T-helper 17 cell (primary cell): ENCODE measurements at regions not wholly inside any gene's neighbourhood (a gene's known extent, or its start where the extent isn't known, plus 50 kb on each side); places are given as distances from the start of the nearest gene placed in this dataset.

Source experiments
- ATAC-seq: fragments of 150-1000 bp; cut with Tn5 transposase; 2 replicates; pipeline ENCODE4 v1.10.0; 2021; ENCODE audit warnings: mild to moderate bottlenecking, moderate library complexity
- DNase-seq, 3 donors: peaks; one replicate each; pipeline versions ENCODE4 v3.0.0 to v3.0.0-alpha.2; 2020 to 2021
- H3K9me3 ChIP-seq: one replicate; pipeline ENCODE4 v1.7.0; 2013; ENCODE audit warnings: low read length, mild to moderate bottlenecking; ENCODE audit not compliant: control insufficient read depth, poor library complexity, severe bottlenecking
- H3K27ac Mint-ChIP-seq: one replicate; pipeline ENCODE4 v1.8.0; 2022; ENCODE audit warnings: mild to moderate bottlenecking, moderate library complexity, mixed read lengths
- H3K27me3 Mint-ChIP-seq: one replicate; pipeline ENCODE4 v1.8.0; 2022; ENCODE audit warnings: mixed read lengths
- H3K36me3 Mint-ChIP-seq: one replicate; pipeline ENCODE4 v1.8.0; 2022; ENCODE audit warnings: low read depth, mixed read lengths
- H3K4me1 Mint-ChIP-seq: one replicate; pipeline ENCODE4 v1.8.0; 2022; ENCODE audit warnings: mild to moderate bottlenecking, mixed read lengths
- H3K4me3 Mint-ChIP-seq: one replicate; pipeline ENCODE4 v1.8.0; 2022; ENCODE audit warnings: mild to moderate bottlenecking, moderate library complexity, mixed read lengths

- no peak overlapping the region for H3K27ac Mint-ChIP-seq
- ATAC-seq (no peak), DNase-seq (no peak)
- H3K36me3 Mint-ChIP-seq, result no peaks in the 10 kb centered on the region
- H3K9me3 ChIP-seq, result no peaks in the 10 kb centered on the region
- H3K27me3 Mint-ChIP-seq, result no peaks in the 10 kb centered on the region
- no peaks in the 10 kb centered on the region for H3K4me1 Mint-ChIP-seq
- no peak overlapping the region for H3K4me3 Mint-ChIP-seq
These were observed 210.2 kb downstream of the ARPP21 start for GRCh38 chr3:35849496-35849895.

- no peaks in the 10 kb centered on the region for H3K36me3 Mint-ChIP-seq
- H3K27ac Mint-ChIP-seq, result no peak overlapping the region
These were observed 210.6 kb downstream of the ARPP21 start for GRCh38 chr3:35849963-35850362.

GRCh38 chr3:35857004-35857403, 217.7 kb downstream of the ARPP21 start:
- Mint-ChIP-seq H3K4me3 (no peak overlapping the region), H3K27ac (no peak overlapping the region), H3K36me3 (no peaks in the 10 kb centered on the region), H3K27me3 (no peaks in the 10 kb centered on the region), H3K4me1 (no peaks in the 10 kb centered on the region)
- no peaks in the 10 kb centered on the region for H3K9me3 ChIP-seq
- DNase-seq (no peak), ATAC-seq (no peak)

More at GRCh38 chr3:35849963-35850362, 210.6 kb downstream of the ARPP21 start:
- Mint-ChIP-seq H3K4me3 (no peak overlapping the region), H3K27me3 (no peaks in the 10 kb centered on the region), H3K4me1 (no peaks in the 10 kb centered on the region)
- no peaks in the 10 kb centered on the region for H3K9me3 ChIP-seq
- ATAC-seq (no peak), DNase-seq (no peak)

GRCh38 chr3:35862057-35862456, 222.7 kb downstream of the ARPP21 start:
- no peaks in the 10 kb centered on the region for H3K4me1 Mint-ChIP-seq
- no peak for DNase-seq
- no peak overlapping the region for H3K27ac Mint-ChIP-seq

GRCh38 chr3:35864871-35865270, 225.5 kb downstream of the ARPP21 start:
- Mint-ChIP-seq H3K4me1 (no peaks in the 10 kb centered on the region), H3K36me3 (no peaks in the 10 kb centered on the region), H3K4me3 (no peak overlapping the region), H3K27me3 (no peaks in the 10 kb centered on the region), H3K27ac (no peak overlapping the region)
- no peak for DNase-seq
- no peaks in the 10 kb centered on the region for H3K9me3 ChIP-seq
- ATAC-seq, result no peak

More at GRCh38 chr3:35862057-35862456, 222.7 kb downstream of the ARPP21 start:
- no peaks in the 10 kb centered on the region for H3K9me3 ChIP-seq
- Mint-ChIP-seq H3K36me3 (no peaks in the 10 kb centered on the region), H3K27me3 (no peaks in the 10 kb centered on the region), H3K4me3 (no peak overlapping the region)
- no peak for ATAC-seq

GRCh38 chr3:35867791-35868190, 228.5 kb downstream of the ARPP21 start:
- no peaks in the 10 kb centered on the region for H3K36me3 Mint-ChIP-seq
- no peaks in the 10 kb centered on the region for H3K27me3 Mint-ChIP-seq
- ATAC-seq, result no peak
- H3K27ac Mint-ChIP-seq, result no peak overlapping the region
- H3K9me3 ChIP-seq, result no peaks in the 10 kb centered on the region
- no peak for DNase-seq
- no peak overlapping the region for H3K4me3 Mint-ChIP-seq
- H3K4me1 Mint-ChIP-seq, result no peaks in the 10 kb centered on the region

GRCh38 chr3:35871009-35871408, 231.7 kb downstream of the ARPP21 start:
- Mint-ChIP-seq H3K36me3 (no peaks in the 10 kb centered on the region), H3K4me3 (no peak overlapping the region), H3K27me3 (no peaks in the 10 kb centered on the region), H3K4me1 (no peaks in the 10 kb centered on the region), H3K27ac (no peak overlapping the region)
- ATAC-seq (no peak), DNase-seq (no peak)
- H3K9me3 ChIP-seq, result no peaks in the 10 kb centered on the region

- no peaks in the 10 kb centered on the region for H3K27me3 Mint-ChIP-seq
- ATAC-seq, result no peak
These were observed 244.6 kb downstream of the ARPP21 start for GRCh38 chr3:35883929-35884328.

GRCh38 chr3:35894735-35895134, 255.4 kb downstream of the ARPP21 start:
- no peaks in the 10 kb centered on the region for H3K36me3 Mint-ChIP-seq
- no peak for DNase-seq
- no peak overlapping the region for H3K27ac Mint-ChIP-seq
- H3K4me1 Mint-ChIP-seq, result no peaks in the 10 kb centered on the region
- ATAC-seq, result no peak
- no peak overlapping the region for H3K4me3 Mint-ChIP-seq
- H3K9me3 ChIP-seq, result no peaks in the 10 kb centered on the region
- H3K27me3 Mint-ChIP-seq, result no peaks in the 10 kb centered on the region

More at GRCh38 chr3:35883929-35884328, 244.6 kb downstream of the ARPP21 start:
- Mint-ChIP-seq H3K4me1 (no peaks in the 10 kb centered on the region), H3K27ac (no peak overlapping the region), H3K36me3 (no peaks in the 10 kb centered on the region), H3K4me3 (no peak overlapping the region)
- DNase-seq, result no peak
- no peaks in the 10 kb centered on the region for H3K9me3 ChIP-seq

GRCh38 chr3:35899245-35899644, 259.9 kb downstream of the ARPP21 start:
- ATAC-seq, result no peak
- no peaks in the 10 kb centered on the region for H3K9me3 ChIP-seq
- Mint-ChIP-seq H3K27ac (no peak overlapping the region), H3K27me3 (no peaks in the 10 kb centered on the region), H3K4me3 (no peak overlapping the region), H3K36me3 (no peaks in the 10 kb centered on the region), H3K4me1 (no peaks in the 10 kb centered on the region)
- DNase-seq, result no peak

GRCh38 chr3:35900079-35900478, 260.8 kb downstream of the ARPP21 start:
- Mint-ChIP-seq H3K4me3 (no peak overlapping the region), H3K27me3 (no peaks in the 10 kb centered on the region), H3K4me1 (no peaks in the 10 kb centered on the region), H3K27ac (no peak overlapping the region), H3K36me3 (no peaks in the 10 kb centered on the region)
- H3K9me3 ChIP-seq, result no peaks in the 10 kb centered on the region
- ATAC-seq (no peak), DNase-seq (no peak)

- Mint-ChIP-seq H3K4me1 (no peaks in the 10 kb centered on the region), H3K27me3 (no peaks in the 10 kb centered on the region), H3K4me3 (no peak overlapping the region), H3K36me3 (no peaks in the 10 kb centered on the region), H3K27ac (peak overlapping the region; percentile 21)
- ATAC-seq (no peak), DNase-seq (no peak)
- H3K9me3 ChIP-seq, result no peaks in the 10 kb centered on the region
These were observed 269.3 kb downstream of the ARPP21 start for GRCh38 chr3:35908366-35909232.

GRCh38 chr3:35919160-35919559, 279.8 kb downstream of the ARPP21 start:
- Mint-ChIP-seq H3K4me3 (no peak overlapping the region), H3K27ac (no peak overlapping the region), H3K36me3 (no peaks in the 10 kb centered on the region), H3K27me3 (no peaks in the 10 kb centered on the region), H3K4me1 (no peaks in the 10 kb centered on the region)
- ATAC-seq, result no peak
- no peak for DNase-seq
- H3K9me3 ChIP-seq, result no peaks in the 10 kb centered on the region

- Mint-ChIP-seq H3K4me3 (no peak overlapping the region), H3K27me3 (no peaks in the 10 kb centered on the region), H3K4me1 (no peaks in the 10 kb centered on the region), H3K36me3 (no peaks in the 10 kb centered on the region), H3K27ac (no peak overlapping the region)
- DNase-seq, result no peak
- ATAC-seq, result no peak
- H3K9me3 ChIP-seq, result no peaks in the 10 kb centered on the region
These were observed 282.4 kb downstream of the ARPP21 start for GRCh38 chr3:35921718-35922117.
